ENCODE measurements at regions not wholly inside any gene's neighbourhood (a gene's known extent, or its start where the extent isn't known, plus 50 kb on each side); places are given as distances from the start of the nearest gene placed in this dataset.
"Not testable (repeated sequence)": the region's sequence is repeated elsewhere in the genome, so short reads cannot be mapped to it uniquely, and the experiment has no call there.

DNA sequence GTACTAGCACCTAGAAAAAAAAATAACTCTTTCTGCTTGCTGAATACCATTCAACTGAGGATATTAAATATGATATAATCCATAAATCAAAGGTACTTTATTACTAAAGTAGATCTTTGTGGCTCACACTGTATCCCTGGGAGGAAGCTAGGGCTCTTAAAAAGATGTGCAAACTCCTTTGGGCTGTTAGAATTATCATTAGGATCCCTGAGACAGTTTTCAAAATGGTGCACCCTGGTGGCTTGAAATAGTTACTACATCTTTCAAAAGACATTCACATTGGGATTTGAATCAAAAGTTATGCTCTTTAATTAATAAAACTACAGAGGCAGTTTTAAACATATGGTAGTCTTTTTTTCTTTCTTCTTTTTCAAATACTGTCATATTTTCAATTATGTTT, 228.5 kb upstream of the G2E3 start:
- no peak for DNase-seq

DNA sequence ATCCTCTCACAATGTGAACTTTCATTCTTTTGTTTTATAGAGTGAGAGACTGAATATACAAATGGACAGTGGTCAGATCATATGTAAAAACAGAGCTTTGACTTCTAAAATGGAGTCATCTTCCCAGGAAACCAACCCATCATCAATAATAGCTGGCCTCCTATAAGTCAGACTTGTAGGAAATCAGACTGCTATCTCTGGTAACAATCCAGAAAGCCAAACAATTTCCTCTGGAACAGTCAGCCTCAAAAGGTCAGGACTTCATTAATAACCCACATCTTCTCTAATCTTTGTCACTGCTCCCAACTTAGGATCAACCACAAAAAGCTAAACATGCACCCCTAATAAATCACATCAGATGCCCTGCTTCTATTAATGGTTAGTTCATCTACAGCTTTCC, 227.9 kb upstream of the G2E3 start:
- no peak for DNase-seq

DNA sequence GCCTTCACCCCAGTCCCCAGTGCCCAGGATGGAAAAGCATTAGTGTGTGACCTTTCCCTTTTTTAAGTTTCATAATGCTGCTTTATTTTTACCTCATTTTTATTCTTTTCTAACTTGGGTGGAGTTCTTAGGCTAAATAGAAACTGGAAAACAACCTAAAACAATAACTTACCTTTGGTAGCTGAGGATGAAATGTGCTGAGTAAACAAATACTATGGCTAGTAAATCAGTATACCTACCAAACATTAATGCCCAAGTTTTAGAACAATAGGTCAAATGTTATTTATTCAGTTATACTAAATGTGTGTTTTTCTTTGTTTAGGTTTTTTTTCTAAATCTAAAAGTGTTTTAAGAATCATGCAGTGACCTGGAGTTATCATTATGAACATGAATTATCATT, 226.6 kb upstream of the G2E3 start:
- no peak for DNase-seq

DNA sequence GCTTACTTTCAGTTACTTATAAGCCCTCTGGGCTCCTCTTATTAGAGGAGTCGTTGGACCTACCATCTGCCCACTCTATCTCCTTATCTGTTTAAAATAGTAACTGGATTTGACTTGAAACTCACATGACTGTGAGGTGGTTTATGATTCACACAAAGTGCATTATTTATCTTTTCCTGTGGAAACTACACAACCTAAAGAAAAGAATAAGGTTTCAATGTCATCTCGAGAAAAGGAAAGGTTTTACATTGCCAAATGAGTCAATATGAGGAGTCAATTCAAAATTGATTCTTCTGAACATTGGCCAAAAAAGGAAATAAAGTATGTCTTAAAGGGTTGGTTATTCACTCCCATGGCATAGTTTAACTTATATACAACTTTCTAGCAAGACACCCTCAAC, 225.0 kb upstream of the G2E3 start:
- no peak for DNase-seq

DNA sequence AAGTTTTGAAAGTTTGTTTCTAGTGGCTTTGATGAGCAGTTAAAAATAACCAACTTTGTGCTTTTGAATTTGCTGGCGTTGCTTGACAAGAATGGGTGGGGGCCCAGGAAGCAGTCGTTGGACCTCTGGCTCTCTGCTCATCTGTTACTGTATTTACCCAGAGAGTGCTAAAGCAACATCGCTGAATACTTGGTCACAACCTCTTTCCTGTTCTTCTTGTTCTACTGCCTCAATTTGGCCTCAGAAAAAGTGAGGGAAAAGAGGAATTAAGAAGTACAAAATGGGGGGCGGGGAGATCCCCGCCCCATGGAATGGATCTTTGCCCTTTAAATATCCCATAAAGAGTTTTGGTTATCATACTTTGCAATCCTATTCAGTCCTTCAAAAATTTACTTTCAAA, 221.5 kb upstream of the G2E3 start:
- DNase-seq, result no peak

DNA sequence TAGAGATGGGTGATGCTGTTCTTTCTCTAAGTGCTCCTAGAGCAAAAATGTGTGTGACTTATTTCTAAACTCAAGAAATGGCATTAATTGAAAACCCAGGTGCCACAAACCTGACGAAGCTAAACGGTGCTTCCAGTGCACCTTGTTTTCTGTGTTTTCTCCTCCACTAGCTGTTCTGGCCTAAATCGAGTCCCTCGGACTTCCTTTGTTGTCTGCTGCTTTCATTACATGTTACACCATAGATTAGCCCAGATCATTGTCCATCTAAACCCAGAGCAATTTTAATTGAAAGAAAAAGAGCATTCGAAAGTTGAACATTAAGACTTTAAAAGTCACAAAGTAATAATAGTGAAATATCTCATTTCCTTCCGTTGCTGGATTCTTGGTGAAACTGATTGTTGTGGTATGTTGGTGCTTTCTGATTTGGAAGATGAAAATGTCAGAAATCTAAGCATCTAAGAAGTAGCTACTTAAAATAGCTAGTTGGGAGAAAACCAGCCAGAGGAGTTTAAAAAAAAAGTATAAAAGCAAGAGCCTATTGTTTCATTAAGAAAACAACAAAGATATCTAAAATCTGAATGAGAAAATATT, 219.6 kb upstream of the G2E3 start:
- no peak for DNase-seq

- no peak for DNase-seq
Measured at GRCh38 chr14:30340495-30340894, 218.5 kb upstream of the G2E3 start.

DNA sequence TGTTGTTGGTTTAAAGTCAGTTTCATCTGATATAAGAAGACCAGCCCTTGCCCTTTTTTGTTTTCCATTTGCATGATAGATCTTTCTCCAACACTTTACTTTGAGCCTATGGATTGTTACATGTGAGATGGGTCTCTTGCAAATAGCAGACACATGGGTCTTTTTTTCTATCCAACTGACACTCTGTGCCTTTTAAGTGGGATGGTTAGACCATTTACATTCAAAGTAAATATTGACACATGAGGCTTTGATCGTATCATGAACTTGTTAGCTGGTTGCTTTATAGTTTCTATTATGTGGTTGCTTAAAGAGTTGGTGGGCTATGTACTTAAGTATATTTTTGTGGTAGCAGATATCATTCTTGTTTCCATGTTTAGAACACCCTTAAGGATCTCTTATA, 213.4 kb upstream of the G2E3 start:
- no peak for DNase-seq

DNA sequence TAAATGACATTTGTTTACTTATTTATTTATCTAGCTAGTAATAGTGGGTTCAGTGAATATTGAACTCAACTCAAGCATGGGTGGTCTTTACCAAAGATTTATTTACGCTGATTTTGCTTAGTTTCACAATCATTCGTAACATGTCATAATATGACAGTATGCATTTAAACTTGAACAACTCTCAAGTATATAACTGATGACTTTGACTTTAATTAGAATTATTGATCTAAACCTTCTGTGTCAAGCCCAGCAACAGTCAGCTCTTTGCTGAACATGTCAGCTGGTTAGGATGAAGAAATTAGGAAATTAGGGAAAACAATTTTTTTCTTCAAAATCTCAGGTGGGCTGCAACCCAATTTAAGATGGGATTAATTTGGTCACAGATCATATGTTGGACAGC, 210.5 kb upstream of the G2E3 start:
- DNase-seq, result no peak

GRCh38 chr14:30349520-30349919, 209.4 kb upstream of the G2E3 start:
- no peak for DNase-seq

GRCh38 chr14:30354439-30354838, 204.5 kb upstream of the G2E3 start:
- DNase-seq, result no peak

GRCh38 chr14:30355431-30355913, 203.5 kb upstream of the G2E3 start:
- DNase-seq, result no peak

- DNase-seq, result no peak
Measured at GRCh38 chr14:30356438-30357202, 202.3 kb upstream of the G2E3 start.

- DNase-seq, result no peak
Measured at GRCh38 chr14:30357791-30358190, 201.2 kb upstream of the G2E3 start.

GRCh38 chr14:30362369-30363218, 196.4 kb upstream of the G2E3 start:
- no peak for DNase-seq

GRCh38 chr14:30363219-30363880, 195.6 kb upstream of the G2E3 start:
- not testable (repeated sequence) for DNase-seq

GRCh38 chr14:30369502-30370180, 189.3 kb upstream of the G2E3 start:
- DNase-seq, result no peak

DNA sequence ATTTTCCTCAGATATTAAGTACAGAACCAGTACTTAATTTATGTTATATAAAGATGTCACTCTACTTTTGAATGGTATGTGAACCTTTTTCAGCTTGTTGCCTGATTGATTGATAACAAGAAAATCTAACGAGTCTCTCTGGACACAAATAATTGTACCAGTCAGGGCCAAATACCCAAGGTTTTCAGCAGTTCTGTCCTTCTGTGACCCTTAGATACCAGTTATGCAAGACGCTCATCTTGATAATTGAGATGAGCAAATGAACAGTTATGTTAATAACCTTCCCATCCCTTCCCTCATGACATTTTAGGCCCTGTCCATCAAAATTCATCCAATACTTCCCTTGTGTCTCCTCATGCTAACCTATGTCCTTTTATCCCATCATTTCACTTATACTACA, 185.9 kb upstream of the G2E3 start:
- no peak for DNase-seq

DNA sequence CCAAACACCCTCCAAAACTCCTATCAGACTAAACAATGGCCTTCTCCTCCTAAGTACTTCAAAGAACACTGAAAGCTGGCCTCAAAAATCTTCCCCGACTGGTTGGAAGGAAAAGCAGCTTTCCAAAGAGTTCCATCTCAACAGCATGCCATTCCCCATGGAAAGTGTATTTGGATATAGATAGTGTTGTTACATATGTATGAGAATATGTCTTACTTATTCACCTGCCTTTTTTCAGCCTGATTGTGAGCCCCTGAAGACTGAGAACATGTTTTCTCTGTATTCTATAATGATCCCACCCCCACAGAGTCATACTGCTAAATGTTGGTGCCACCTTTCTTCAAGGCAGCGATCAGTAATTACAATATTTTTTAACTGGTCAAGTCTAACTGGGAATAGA, 185.4 kb upstream of the G2E3 start:
- DNase-seq, result no peak

DNA sequence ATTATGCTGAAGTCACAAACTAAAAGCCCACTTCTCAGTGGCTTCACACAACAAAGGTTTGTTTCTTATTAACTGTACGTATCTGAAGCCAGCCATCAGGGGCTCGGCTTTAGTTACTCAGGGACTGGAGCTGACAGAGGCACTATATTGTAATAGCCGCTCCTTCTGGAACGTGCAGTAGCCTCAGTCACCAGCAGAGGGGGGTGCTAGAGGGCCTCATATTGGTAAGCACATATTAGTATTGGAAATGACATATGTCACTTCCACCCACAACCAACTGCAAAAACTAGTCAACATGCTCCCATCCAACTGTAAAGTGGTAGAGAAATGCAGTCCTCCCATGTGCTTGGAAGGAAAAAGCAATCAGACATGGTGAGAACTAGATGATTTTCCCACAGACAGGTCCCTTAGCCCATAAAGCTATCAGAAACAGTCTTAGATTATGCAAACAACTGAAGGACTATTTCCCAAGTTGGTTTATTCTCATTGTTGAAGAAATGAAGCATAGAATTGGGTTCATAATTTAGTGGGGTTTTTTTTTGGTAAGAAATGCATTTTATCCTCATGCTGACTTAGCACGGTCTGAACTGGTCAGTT, 183.6 kb upstream of the G2E3 start:
- DNase-seq, result peak; percentile 44

DNA sequence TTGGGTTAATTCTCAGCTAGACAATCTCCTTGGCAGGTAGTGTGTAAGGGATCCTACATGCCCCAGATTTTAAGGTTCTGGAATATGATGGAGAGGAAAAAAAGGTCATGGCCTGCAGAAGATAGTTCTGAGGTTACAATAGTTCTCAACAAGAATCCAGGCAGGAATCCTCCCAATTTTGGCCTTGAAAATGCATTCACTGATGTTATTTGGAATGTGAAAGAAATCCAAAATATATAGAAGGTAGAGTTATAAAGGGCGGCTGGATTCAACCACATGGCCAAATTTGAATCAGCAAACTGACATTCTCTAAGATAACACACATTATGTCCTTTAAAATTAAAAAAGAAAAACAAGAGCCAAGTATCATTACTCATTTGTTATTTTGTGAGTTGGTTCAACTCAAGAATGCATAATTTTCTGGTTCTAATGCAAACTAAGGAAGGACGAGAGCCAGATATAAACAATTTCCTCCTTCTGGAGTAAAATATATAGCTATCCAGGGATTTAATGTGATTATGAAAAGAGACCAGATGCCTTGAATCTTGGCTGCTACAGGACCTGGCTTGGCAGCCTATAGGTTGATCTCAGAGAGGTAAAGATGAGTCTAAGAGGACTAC, 177.0 kb upstream of the G2E3 start:
- DNase-seq, result no peak

DNA sequence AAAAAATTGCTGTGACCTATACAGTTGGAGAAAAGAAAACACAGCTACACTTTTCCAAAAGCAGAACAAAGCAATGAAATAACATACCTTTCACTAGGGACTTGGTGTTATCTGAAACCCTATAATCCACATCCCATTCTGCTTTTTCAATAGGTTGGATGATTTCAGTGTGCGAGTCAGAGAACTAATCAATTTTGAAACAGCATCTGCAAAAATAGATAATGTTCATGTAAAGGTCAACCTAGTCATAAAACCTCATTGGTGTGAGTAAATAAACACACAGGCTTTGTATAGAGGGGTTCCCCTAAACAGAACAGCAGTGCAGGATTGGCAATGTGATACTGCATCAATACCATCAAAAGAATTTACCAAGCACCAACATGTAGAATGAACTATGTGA, 173.0 kb upstream of the G2E3 start:
- no peak for DNase-seq

Data from MV-4-11 (cell line).